Epithelial cell of prostate (primary cell): ENCODE measurements at regions not wholly inside any gene's neighbourhood (a gene's known extent, or its start where the extent isn't known, plus 50 kb on each side); places are given as distances from the start of the nearest gene placed in this dataset.

Experiments used
- DNase-seq: peaks from one replicate; pipeline ENCODE4 v3.0.0-alpha.2; 2011; ENCODE audit warnings: low read depth, low spot score
- H3K27ac ChIP-seq: fragments of 450-650 bp; 2 replicates; pipeline ENCODE4 v1.5.1; 2017; ENCODE audit warnings: mild to moderate bottlenecking

- no peak for DNase-seq
- H3K27ac ChIP-seq = no peak overlapping the region
These were observed 86.2 kb upstream of the COL6A5 start for GRCh38 chr3:130259166-130259874.

GRCh38 chr3:130260918-130261317, 84.6 kb upstream of the COL6A5 start:
- DNase-seq = no peak

DNA sequence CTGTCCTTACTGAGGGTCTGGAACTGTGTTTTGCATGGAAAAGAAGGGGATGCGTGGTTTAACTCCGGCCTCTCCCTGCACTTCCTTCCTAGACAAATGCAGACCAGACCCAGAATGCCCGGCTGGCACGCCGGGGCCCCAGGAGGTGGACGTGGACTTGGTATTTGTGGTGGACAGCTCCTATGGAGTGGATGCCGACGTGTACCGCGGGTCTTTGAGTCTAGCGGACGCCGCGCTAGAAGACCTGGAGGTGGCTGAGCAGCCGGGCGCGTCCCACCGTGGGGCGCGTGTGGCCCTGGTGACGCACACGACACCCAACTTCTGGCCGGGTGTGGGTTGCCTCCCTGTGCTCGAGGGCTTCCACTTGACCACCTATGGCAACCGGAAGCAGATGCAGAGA, 81.8 kb upstream of the COL6A5 start:
- no peak for DNase-seq
- H3K27ac ChIP-seq = no peak overlapping the region

More at GRCh38 chr3:130260918-130261317, 84.6 kb upstream of the COL6A5 start:
- no peak overlapping the region for H3K27ac ChIP-seq

GRCh38 chr3:130266817-130267216, 78.7 kb upstream of the COL6A5 start:
- no peak for DNase-seq
- no peak overlapping the region for H3K27ac ChIP-seq

- H3K27ac ChIP-seq = no peak overlapping the region
- DNase-seq = peak; percentile 14
These were observed 69.2 kb upstream of the COL6A5 start for GRCh38 chr3:130276203-130276803.

GRCh38 chr3:130288670-130289069, 56.8 kb upstream of the COL6A5 start:
- DNase-seq = no peak
- H3K27ac ChIP-seq = no peak overlapping the region

- no peak overlapping the region for H3K27ac ChIP-seq
- DNase-seq = no peak
These were observed 54.3 kb upstream of the COL6A5 start for GRCh38 chr3:130291148-130291547.

DNA sequence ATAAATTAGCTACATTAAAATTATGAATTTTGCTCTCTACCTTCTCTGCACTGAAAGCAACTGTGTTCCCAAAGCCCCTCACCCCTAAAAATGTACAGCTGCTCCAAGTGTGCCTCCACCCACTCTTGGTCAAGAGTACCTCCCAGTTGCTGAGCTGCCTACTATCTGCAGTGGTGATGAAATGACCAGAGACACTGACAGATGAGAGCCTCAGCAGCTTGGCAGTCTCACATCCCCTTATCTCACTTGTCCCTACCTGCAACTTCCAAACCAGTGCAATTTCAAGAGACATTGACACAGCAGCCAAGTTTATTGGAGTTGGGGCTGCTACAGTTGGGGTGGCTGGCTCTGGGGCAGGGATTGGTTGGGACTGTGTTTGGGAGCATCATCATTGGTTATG, 52.2 kb upstream of the COL6A5 start:
- DNase-seq = no peak
- H3K27ac ChIP-seq = no peak overlapping the region
